ENCODE measurements at regions not wholly inside any gene's neighbourhood (a gene's known extent, or its start where the extent isn't known, plus 50 kb on each side); places are given as distances from the start of the nearest gene placed in this dataset.
"Not testable (repeated sequence)": the region's sequence is repeated elsewhere in the genome, so short reads cannot be mapped to it uniquely, and the experiment has no call there.

DNA sequence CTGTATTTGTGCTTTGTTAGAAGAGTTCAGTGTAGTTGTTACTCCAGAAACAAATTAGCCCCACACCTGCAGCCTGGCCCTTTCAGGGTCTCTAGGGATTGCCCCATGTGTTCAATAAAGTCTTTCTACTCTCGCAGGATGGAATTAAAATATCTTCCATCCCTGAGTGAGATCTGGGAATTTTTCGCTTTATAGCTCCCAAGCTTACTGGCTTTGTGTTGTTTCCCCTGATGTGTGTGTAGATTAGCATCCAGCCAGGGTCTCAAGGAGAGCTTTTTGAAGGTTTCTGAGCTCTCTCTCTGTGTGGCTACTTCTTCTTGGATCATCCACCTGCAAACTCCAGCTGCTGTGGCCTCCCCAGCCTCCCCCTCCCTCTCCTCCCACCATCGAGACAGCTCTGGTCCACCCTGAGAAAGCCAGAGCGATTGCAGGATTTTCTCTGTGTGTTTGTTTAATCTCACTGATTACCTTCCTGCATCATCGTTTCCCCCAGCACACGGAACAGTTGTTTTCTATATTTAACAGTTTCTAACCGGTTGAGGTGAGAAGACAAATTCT is 553.5 kb downstream of the TBC1D22A start:
- Mint-ChIP-seq H3K27ac (no peak overlapping the region), H3K27me3 (ENCODE audit: low read depth) (peaks cover 20% of the 10 kb centered on the region), H3K4me1 (ENCODE audit: low read depth) (no peaks in the 10 kb centered on the region), H3K36me3 (ENCODE audit: low read depth) (no peaks in the 10 kb centered on the region), H3K9me3 (peaks cover 2% of the 10 kb centered on the region), H3K4me3 (no peak overlapping the region)
- DNase-seq, result no peak
- intact Hi-C loops (cut with micrococcal nuclease), result no loop called here
- CTCF ChIA-PET, result no interaction called here

DNA sequence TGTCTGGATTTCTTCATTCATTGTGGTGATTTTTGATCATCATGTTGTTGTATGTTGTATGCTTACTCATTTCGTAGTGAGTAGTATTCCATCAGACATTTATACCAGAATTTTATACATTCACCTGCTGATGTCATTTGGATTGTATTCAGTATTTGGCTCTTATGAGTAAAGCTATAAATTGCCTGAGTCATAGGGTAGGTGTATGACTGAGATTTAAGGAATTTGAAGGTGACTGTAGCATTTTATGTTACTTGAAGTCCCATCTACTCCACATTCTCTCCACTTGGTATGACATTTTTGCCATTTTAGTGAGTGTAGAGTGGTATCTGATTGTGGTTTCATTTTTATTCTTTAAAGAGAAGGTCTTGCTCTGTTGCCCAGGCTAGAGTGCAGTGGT is 548.2 kb downstream of the TBC1D22A start:
- no peak overlapping the region for H3K4me3 Mint-ChIP-seq
- no peak for DNase-seq
- no peak overlapping the region for H3K27ac Mint-ChIP-seq
- CTCF ChIA-PET, result no interaction called here
- no peaks in the 10 kb centered on the region for H3K36me3 Mint-ChIP-seq (ENCODE audit: low read depth)
- peaks cover 3% of the 10 kb centered on the region for H3K27me3 Mint-ChIP-seq (ENCODE audit: low read depth)
- no peaks in the 10 kb centered on the region for H3K4me1 Mint-ChIP-seq (ENCODE audit: low read depth)
- peaks cover 4% of the 10 kb centered on the region for H3K9me3 Mint-ChIP-seq
- intact Hi-C loops (cut with micrococcal nuclease), result no loop called here

DNA sequence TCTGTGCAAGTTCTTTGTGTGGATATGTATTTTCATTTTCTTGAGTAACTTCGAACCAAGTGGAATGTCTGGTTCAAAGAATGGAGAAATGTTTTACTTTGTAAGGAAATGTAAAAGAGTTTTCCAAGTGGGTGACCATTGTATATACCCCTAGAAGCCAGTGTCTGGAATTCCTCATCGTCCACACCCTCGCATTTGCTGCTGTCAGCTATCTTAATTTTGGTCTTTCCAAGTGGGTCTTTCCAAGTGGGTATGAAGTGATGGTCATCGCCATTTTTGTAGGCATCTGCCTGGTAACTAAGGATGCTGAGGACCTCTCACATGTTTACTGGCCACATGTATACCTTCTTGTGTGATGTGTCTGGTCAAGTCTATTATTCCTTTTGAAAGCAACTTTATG is 547.5 kb downstream of the TBC1D22A start:
- H3K9me3 Mint-ChIP-seq, result peaks cover 4% of the 10 kb centered on the region
- peaks cover 2% of the 10 kb centered on the region for H3K27me3 Mint-ChIP-seq (ENCODE audit: low read depth)

DNA sequence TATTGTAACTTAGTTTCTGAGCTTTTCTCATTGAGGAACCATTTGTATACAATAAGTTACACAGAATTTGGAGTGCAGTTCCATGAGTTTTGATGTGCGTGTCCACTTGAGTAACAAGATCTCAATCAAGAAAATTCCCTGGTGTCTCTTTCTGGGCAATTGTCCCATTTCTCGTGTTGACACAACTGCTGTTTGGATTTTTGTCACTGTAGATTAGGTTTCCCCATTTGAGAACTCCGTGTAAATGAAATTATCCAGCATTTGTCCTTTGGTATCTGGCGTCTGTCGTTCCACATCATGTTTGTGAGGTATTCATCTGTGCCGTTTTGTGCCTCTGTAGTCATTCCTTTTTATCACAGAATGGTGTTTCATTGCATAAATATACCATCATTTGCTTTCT is 547.0 kb downstream of the TBC1D22A start:
- peaks cover 2% of the 10 kb centered on the region for H3K27me3 Mint-ChIP-seq (ENCODE audit: low read depth)
- DNase-seq, result no peak
- H3K27ac Mint-ChIP-seq, result no peak overlapping the region
- H3K4me3 Mint-ChIP-seq, result no peak overlapping the region
- no peaks in the 10 kb centered on the region for H3K36me3 Mint-ChIP-seq (ENCODE audit: low read depth)
- intact Hi-C loops (cut with micrococcal nuclease), result no loop called here
- no peaks in the 10 kb centered on the region for H3K4me1 Mint-ChIP-seq (ENCODE audit: low read depth)
- H3K9me3 Mint-ChIP-seq, result peaks cover 4% of the 10 kb centered on the region
- CTCF ChIA-PET, result no interaction called here

More for the DNA sequence above, 547.5 kb downstream of the TBC1D22A start:
- DNase-seq, result no peak
- no peaks in the 10 kb centered on the region for H3K4me1 Mint-ChIP-seq (ENCODE audit: low read depth)
- intact Hi-C loops (cut with micrococcal nuclease), result no loop called here
- no peaks in the 10 kb centered on the region for H3K36me3 Mint-ChIP-seq (ENCODE audit: low read depth)
- CTCF ChIA-PET, result no interaction called here
- H3K27ac Mint-ChIP-seq, result no peak overlapping the region
- H3K4me3 Mint-ChIP-seq, result no peak overlapping the region

DNA sequence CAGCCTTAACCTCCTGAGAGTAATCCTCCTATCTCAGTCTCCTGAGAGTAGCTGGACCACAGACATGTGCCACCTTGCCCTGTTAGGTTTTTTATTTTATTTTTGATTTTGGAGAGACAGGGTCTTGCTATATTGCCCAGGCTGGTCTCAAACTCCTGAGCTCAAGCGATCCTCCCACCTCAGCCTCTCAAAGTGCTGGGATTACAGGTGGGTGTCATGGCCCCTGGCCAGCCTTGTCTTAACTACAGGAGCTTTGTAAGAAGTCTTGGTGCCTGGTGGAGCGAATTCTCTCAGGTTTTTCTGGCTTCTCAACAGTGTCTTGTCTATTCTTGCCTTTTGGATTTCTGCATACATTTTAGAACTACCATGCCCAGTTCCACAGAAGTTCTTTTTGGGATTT is 546.4 kb downstream of the TBC1D22A start:
- intact Hi-C loops (cut with micrococcal nuclease), result no loop called here

DNA sequence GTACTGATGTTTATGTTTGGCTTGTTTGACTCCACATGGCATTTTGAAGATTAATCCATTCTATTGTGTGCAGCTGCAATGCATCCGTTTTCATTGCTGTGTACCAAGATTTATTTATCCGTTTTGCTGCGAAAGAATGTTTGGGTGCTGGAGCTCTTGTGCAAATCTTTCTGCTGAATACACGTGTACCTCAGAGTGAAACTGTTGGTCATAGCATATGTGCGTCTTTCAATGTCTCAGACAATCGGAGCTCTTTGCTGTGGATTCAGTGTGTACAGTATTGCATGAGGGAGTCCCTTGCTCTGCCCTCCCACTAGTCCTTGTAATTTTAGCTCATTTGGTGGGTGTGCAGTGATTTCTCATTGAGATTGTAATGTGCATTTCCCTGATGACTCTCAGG is 545.4 kb downstream of the TBC1D22A start:
- CTCF ChIA-PET, result no interaction called here
- DNase-seq, result no peak
- H3K4me3 Mint-ChIP-seq, result no peak overlapping the region
- intact Hi-C loops (cut with micrococcal nuclease), result no loop called here
- no peaks in the 10 kb centered on the region for H3K4me1 Mint-ChIP-seq (ENCODE audit: low read depth)
- no peaks in the 10 kb centered on the region for H3K27me3 Mint-ChIP-seq (ENCODE audit: low read depth)
- H3K36me3 Mint-ChIP-seq (ENCODE audit: low read depth), result no peaks in the 10 kb centered on the region
- H3K9me3 Mint-ChIP-seq, result peaks cover 2% of the 10 kb centered on the region
- H3K27ac Mint-ChIP-seq, result no peak overlapping the region

More for the DNA sequence above, 546.4 kb downstream of the TBC1D22A start:
- no peaks in the 10 kb centered on the region for H3K4me1 Mint-ChIP-seq (ENCODE audit: low read depth)
- no peak overlapping the region for H3K4me3 Mint-ChIP-seq
- H3K36me3 Mint-ChIP-seq (ENCODE audit: low read depth), result no peaks in the 10 kb centered on the region
- H3K27ac Mint-ChIP-seq, result no peak overlapping the region
- CTCF ChIA-PET, result no interaction called here
- H3K27me3 Mint-ChIP-seq (ENCODE audit: low read depth), result peaks cover 2% of the 10 kb centered on the region
- H3K9me3 Mint-ChIP-seq, result peaks cover 4% of the 10 kb centered on the region
- no peak for DNase-seq

DNA sequence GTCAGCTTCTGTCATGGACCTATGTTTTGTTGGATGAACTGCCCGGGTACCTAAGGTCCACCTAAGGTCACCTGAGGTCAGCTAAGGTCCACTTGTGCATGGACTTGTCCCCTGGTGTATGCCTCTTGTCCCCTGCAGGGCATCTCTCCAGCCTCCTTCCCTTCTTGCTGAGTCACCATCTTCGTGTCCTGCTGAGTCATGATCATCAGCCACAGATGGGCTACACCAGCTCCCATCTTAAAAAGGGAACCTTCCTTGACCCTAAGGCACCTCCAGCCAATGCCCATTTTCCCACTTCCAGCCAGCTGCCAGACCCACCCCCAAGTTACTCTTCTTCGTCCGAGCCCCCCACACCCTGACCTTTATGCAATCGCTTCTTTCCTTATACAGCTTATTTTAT is 544.9 kb downstream of the TBC1D22A start:
- intact Hi-C loops (cut with micrococcal nuclease), result no loop called here
- Mint-ChIP-seq H3K27me3 (ENCODE audit: low read depth) (no peaks in the 10 kb centered on the region), H3K4me3 (no peak overlapping the region), H3K36me3 (ENCODE audit: low read depth) (no peaks in the 10 kb centered on the region), H3K9me3 (peaks cover 2% of the 10 kb centered on the region), H3K27ac (no peak overlapping the region), H3K4me1 (ENCODE audit: low read depth) (no peaks in the 10 kb centered on the region)
- CTCF ChIA-PET, result no interaction called here
- DNase-seq, result no peak

DNA sequence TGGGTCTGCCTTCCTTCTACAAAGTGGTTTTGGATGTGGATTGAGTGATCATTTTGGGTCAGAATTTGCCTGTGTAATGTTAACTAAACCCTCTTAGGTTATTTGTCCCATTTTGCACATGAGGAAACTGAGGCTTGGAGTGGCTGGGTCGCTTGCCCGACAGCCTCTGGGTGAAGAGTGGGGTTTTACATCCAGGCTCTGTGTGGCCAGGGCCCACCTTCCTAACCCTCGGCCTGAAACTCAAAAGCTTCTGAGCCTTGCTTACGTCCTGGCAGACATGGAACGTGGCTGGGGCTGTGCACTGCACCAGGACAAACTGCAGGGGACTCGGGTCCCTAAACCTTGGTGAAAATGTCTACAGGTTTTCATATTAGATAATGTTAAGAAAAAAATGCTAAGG is 542.4 kb downstream of the TBC1D22A start:
- Mint-ChIP-seq H3K27me3 (ENCODE audit: low read depth) (no peaks in the 10 kb centered on the region), H3K27ac (no peak overlapping the region), H3K9me3 (peaks cover 2% of the 10 kb centered on the region), H3K4me3 (no peak overlapping the region), H3K4me1 (ENCODE audit: low read depth) (no peaks in the 10 kb centered on the region), H3K36me3 (ENCODE audit: low read depth) (no peaks in the 10 kb centered on the region)
- CTCF ChIA-PET, result no interaction called here
- DNase-seq, result no peak
- intact Hi-C loops (cut with micrococcal nuclease), result no loop called here

DNA sequence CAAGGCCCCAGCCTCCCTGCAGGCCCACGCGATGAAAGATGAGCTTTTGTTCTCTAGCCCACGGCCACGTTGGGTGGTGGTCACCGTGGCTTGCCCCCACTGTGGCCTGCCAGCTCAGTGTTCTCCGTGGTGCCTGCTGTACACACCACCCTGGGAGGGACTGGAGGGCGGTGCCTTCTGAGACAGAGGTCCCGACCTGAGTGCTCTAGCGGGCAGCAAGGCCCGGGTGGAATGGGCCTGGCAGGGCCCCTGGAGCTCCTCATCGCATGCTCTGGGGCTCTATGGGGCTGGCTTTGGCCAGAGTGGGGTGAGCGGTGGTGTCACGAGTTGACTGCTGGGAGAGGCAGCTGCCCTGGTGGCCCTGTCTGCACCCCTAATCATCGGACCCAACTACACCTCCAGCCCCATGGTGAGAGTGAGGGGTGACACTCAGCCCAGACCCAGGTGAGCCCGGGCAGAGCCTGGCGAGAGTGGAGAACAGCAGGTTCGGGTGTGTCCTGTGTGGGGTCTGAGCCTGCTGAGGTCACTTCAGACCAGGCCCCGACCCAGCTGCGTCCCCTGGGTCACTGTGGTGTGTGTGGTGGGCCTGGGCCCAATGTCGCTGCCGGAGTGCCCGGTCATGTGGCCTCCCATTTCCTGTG is 541.9 kb downstream of the TBC1D22A start:
- CTCF ChIA-PET, result no interaction called here
- H3K9me3 Mint-ChIP-seq, result peaks cover 2% of the 10 kb centered on the region
- DNase-seq, result no peak
- H3K27ac Mint-ChIP-seq, result no peak overlapping the region
- H3K36me3 Mint-ChIP-seq (ENCODE audit: low read depth), result no peaks in the 10 kb centered on the region
- H3K27me3 Mint-ChIP-seq (ENCODE audit: low read depth), result no peaks in the 10 kb centered on the region
- intact Hi-C loops (cut with micrococcal nuclease), result no loop called here
- H3K4me1 Mint-ChIP-seq (ENCODE audit: low read depth), result no peaks in the 10 kb centered on the region
- H3K4me3 Mint-ChIP-seq, result no peak overlapping the region

DNA sequence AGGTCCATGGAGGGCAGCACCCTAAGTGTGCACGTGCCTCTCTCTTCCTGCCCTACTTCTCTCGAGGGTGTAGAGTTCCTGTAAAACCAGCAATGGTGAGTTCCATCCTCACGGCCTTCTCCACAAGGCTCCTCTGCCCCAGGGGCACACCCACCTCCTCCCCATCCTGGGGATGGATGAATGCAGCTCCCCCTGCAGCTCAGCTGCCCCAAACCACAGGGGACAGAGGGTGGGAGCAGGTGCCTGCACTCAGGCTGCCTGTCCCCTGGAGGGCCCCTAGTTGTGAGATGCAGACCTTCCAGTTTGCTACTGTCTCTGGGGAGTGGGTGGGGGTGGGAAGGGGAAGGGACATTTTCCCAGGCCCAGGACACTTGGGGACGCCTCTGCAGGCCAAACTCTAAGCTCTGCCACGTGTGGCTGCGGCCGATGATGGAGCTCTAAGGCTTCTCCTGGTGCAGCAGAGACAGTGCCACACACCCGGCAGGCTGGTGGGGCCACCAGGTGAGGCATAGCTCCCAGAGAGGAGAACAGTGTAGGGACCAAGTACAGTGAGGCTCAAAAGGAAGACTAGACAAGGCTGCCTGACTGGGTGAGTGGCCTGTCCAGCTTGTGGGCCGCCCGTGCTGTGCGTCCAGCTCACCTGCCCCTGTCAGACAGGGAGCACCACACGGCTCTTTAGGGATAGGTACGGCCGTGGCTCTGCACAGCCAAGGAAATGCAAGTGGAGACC is 540.9 kb downstream of the TBC1D22A start:
- CTCF ChIA-PET, result interaction anchor here (0.7 kb wide), 1 partner anchor 359 kb away, joined by 3 read pairs; no protein-coding TSS in a partner anchor
- H3K27me3 Mint-ChIP-seq (ENCODE audit: low read depth), result no peaks in the 10 kb centered on the region
- H3K4me3 Mint-ChIP-seq, result no peak overlapping the region
- no peak overlapping the region for H3K27ac Mint-ChIP-seq
- no peak for DNase-seq
- peaks cover 2% of the 10 kb centered on the region for H3K9me3 Mint-ChIP-seq
- H3K36me3 Mint-ChIP-seq (ENCODE audit: low read depth), result no peaks in the 10 kb centered on the region
- no peaks in the 10 kb centered on the region for H3K4me1 Mint-ChIP-seq (ENCODE audit: low read depth)
- intact Hi-C loops (cut with micrococcal nuclease), result no loop called here

DNA sequence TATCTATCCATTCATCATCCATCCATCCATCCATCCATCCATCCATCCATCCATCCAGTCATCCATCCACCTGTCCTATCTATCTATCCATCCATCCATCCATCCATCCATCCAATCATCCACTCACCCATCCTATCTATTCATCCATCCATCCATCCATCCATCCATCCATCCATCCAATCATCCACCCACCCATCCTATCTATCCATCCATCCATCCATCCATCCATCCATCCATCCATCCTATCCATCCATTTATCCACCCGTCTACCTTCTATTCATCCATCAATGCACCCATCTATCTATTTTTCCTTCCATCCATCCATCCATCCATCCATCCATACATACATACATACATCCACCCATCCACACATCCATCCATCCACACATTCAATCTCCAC is 540.1 kb downstream of the TBC1D22A start:
- H3K4me1 Mint-ChIP-seq (ENCODE audit: low read depth); H3K9me3 Mint-ChIP-seq; H3K4me3 Mint-ChIP-seq; H3K27ac Mint-ChIP-seq; H3K27me3 Mint-ChIP-seq (ENCODE audit: low read depth); CTCF ChIA-PET; H3K36me3 Mint-ChIP-seq (ENCODE audit: low read depth); intact Hi-C loops (cut with micrococcal nuclease); DNase-seq: not testable (repeated sequence)

DNA sequence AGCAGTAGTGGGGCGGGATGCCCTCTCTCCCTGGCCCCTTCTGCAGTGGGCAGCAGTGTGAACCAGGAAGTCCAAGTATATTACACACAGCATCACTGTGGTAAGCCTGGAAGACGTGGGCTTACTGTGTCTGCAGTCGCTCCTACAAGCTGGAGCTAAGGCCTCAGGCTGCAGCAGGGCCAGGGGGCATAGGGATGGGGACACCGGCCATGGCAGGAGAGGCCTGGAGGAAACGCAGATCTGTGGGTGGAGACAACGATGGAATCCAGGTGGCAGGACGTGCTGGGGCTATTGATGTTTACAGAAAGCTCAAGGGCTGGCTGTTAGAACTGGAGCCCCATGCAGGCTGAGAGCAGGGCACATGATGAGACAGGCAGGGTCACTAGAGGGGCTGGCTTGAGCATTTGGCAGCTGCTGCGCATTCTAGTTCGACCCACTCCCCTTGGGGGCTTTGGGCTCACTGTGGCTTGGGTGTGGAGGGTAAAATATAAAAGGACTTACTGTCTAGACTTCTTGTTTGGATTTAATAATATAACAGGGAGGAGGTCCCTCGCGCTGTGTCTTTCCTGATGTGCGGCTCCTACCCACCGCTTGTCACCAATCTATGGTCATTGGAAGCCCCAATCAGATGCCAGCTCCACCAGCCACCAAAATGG is 539.5 kb downstream of the TBC1D22A start:
- no peaks in the 10 kb centered on the region for H3K4me1 Mint-ChIP-seq (ENCODE audit: low read depth)
- intact Hi-C loops (cut with micrococcal nuclease), result no loop called here
- peaks cover 1% of the 10 kb centered on the region for H3K9me3 Mint-ChIP-seq
- CTCF ChIA-PET, result no interaction called here
- H3K4me3 Mint-ChIP-seq, result no peak overlapping the region
- no peaks in the 10 kb centered on the region for H3K36me3 Mint-ChIP-seq (ENCODE audit: low read depth)
- no peaks in the 10 kb centered on the region for H3K27me3 Mint-ChIP-seq (ENCODE audit: low read depth)
- H3K27ac Mint-ChIP-seq, result no peak overlapping the region
- no peak for DNase-seq

Data from activated naive CD4-positive, alpha-beta T cell treated with anti-CD3 and anti-CD28 coated beads for 36 hours (primary cell).